ENCODE measurements at regions not wholly inside any gene's neighbourhood (a gene's known extent, or its start where the extent isn't known, plus 50 kb on each side); places are given as distances from the start of the nearest gene placed in this dataset.

GRCh38 chr4:64614276-64614675 is 205.0 kb upstream of the TECRL start:
- no peak for TF ChIP-seq CTCF (IDR thresholded peaks at IDR 0.05)
- TF ChIP-seq POLR2A (IDR thresholded peaks at IDR 0.05) = no peak

Data from uterus (tissue), 2 donors.